ENCODE measurements at regions not wholly inside any gene's neighbourhood (a gene's known extent, or its start where the extent isn't known, plus 50 kb on each side); places are given as distances from the start of the nearest gene placed in this dataset.

DNA sequence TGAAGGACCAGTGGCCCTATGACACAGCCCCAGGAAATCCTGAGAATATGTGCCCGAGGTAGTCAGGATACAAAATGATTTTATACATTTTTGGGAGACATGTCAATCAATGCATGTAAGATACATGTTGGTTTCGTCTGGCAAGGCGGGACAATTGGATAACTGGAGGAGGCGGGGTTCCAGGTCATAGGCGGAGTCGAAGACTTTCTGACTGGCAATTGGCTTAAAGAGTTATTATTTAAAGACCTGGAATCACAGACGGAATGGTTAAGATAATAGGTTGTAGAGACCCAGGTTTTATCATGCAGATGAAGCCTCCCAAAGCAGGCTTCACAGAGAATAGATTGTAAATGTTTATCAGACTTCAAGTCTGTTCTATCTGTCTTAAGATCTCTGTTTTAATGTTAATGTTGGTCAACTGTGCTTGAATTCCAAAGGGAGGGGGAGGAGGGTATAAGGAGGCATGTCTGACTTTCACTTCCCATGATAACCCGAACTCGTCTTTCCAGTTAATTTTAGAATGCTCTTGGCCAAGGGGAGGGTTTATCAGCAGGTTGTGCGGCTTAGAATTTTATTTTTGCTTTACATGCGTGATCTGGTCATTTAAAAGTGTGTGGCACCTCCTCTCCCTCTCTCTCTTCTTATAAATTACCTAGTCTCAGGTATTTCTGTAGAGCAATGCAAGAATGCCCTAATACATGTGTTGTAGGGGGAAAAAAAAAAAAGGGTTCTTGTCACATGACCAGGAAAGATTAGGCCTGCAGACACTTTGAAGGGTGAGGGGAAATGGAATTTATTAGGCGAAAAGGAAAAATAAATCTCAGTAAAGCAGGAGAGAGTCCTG is 230.7 kb downstream of the NFATC2 start:
- no peak overlapping the region for H2AFZ ChIP-seq (replicated peaks; ENCODE audit: low read length, poor library complexity)
- CTCF ChIA-PET, result interaction anchor here (1.7 kb wide), 1 partner anchor 324 kb away, joined by 4 read pairs; no protein-coding TSS in a partner anchor
- H3K4ac ChIP-seq (ENCODE audit: low read depth, low read length), result no peak overlapping the region
- BruUV-seq (replicated peaks), result no TSS peak
- DNase-seq, result no peak
- H2BK5ac ChIP-seq (ENCODE audit: low read depth, low read length, poor library complexity, severe bottlenecking), result no peak overlapping the region
- no peak overlapping the region for H4K5ac ChIP-seq (ENCODE audit: low read depth, low read length)
- 78% methylated on average over 5 of the region's 12 CpGs; no CpG with 5 or more reads in 1 of the 2 experiments for WGBS, 2 experiments (ENCODE audit: extremely low coverage in 2 of 2, insufficient read length in 1 of 2)
- H3K18ac ChIP-seq (ENCODE audit: low read depth, low read length), result no peak overlapping the region
- no peak overlapping the region for H2BK120ac ChIP-seq (ENCODE audit: low read depth, low read length)
- H2AK9ac ChIP-seq (replicated peaks; ENCODE audit: low read depth, low read length, poor library complexity), result no peak overlapping the region
- dilution Hi-C loops (cut with HindIII; ENCODE audit: low sequenced_read_pairs, unreplicated experiment) (no loop called here), in situ Hi-C loops (cut with MboI; ENCODE audit: low sequenced_read_pairs) (no loop called here), intact Hi-C loops (cut with micrococcal nuclease) (no loop called here)
- peaks cover 5% of the 10 kb centered on the region; the same call in 1 of the 2 replicates for H3K4me1 ChIP-seq (ENCODE audit: control insufficient read depth, insufficient read depth, low read length)
- no peak overlapping the region for H2BK15ac ChIP-seq (ENCODE audit: low read depth, low read length)
- no peaks in the 10 kb centered on the region for H4K20me1 ChIP-seq (ENCODE audit: insufficient read depth, low read length)
- POLR2A ChIA-PET (ENCODE audit: unreplicated experiment), result no interaction called here
- peaks cover 4% of the 10 kb centered on the region; the same call in 1 of the 2 replicates for H3K9me1 ChIP-seq (ENCODE audit: insufficient read depth, low read length)
- H2BK20ac ChIP-seq (ENCODE audit: low read depth, low read length), result 0 out of 2 replicates have a peak overlapping the region, but pooled peaks have one; percentile 3
- H3K36me3 ChIP-seq (ENCODE audit: control insufficient read depth, insufficient read depth, low read length), result no peaks in the 10 kb centered on the region
- TF ChIP-seq MAZ (IDR thresholded peaks at IDR 0.05; ENCODE audit: borderline replicate concordance, low read depth, low read length), result peak; percentile 95
- no peak for TF ChIP-seq CHD1 (IDR thresholded peaks at IDR 0.05; ENCODE audit: low read depth, low read length)
- no peak overlapping the region for H2AK5ac ChIP-seq (ENCODE audit: low read depth, low read length)
- no peak overlapping the region for H3K14ac ChIP-seq (replicated peaks; ENCODE audit: low read depth, low read length)
- H3K9ac ChIP-seq (ENCODE audit: low read depth, low read length), result no peak overlapping the region
- H3K27ac ChIP-seq (ENCODE audit: insufficient read depth, low read length), result no peak overlapping the region
- no peak overlapping the region for H4K8ac ChIP-seq (ENCODE audit: low read depth in 2 of 2, low read length in 2 of 2)
- H4K91ac ChIP-seq (ENCODE audit: insufficient read depth, low read depth, low read length), result no peak overlapping the region
- ATAC-seq (ENCODE audit: low read depth), result no peak
- no peak overlapping the region for H3K4me2 ChIP-seq (ENCODE audit: low read depth, low read length)
- H3K27me3 ChIP-seq (ENCODE audit: control insufficient read depth, insufficient read depth, low read length), result no peaks in the 10 kb centered on the region
- H3K23ac ChIP-seq (ENCODE audit: low read depth, low read length), result no peak overlapping the region
- H3K56ac ChIP-seq (ENCODE audit: extremely low read depth, insufficient read depth, low read length), result no peak overlapping the region
- H3K9me3 ChIP-seq (ENCODE audit: control insufficient read depth, insufficient read depth, low read length), result 0 out of 2 replicates have a peak, but pooled peaks cover 2% of the 10 kb centered on the region
- H3K79me1 ChIP-seq (ENCODE audit: low read depth in 1 of 2, low read length in 2 of 2), result no peaks in the 10 kb centered on the region
- no peak overlapping the region for H3K4me3 ChIP-seq (ENCODE audit: insufficient read depth, low read depth, low read length)

All from IMR-90 (cell line).